DND-41 (cell line): ENCODE measurements at regions not wholly inside any gene's neighbourhood (a gene's known extent, or its start where the extent isn't known, plus 50 kb on each side); places are given as distances from the start of the nearest gene placed in this dataset.

ENCODE experiments used
- ATAC-seq: fragments of 200-7000 bp; cut with Tn5 transposase; 3 replicates; pipeline ENCODE4 v1.9.1; 2021; ENCODE audit warnings: low read depth; ENCODE audit not compliant: insufficient read depth
- DNase-seq: peaks from one replicate; pipeline ENCODE4 v3.0.0-alpha.2; 2020
- H2AFZ ChIP-seq: 2 replicates; pipeline ENCODE4 v1.6.0; 2012; ENCODE audit warnings: low read depth, low read length
- H3K27ac ChIP-seq: 2 replicates; pipeline ENCODE4 v1.5.1; 2012; ENCODE audit warnings: low read length, inconsistent platforms
- H3K27me3 ChIP-seq: fragments of 200-600 bp; sonication (generic); 2 replicates; pipeline ENCODE4 v1.6.0; 2012; ENCODE audit warnings: low read length, mild to moderate bottlenecking, inconsistent platforms; ENCODE audit not compliant: insufficient read depth, poor library complexity
- H3K36me3 ChIP-seq: 2 replicates; pipeline ENCODE4 v1.5.1; 2012; ENCODE audit warnings: low read length, inconsistent platforms; ENCODE audit not compliant: insufficient read depth
- H3K4me1 ChIP-seq: 2 replicates; pipeline ENCODE4 v1.5.1; 2012; ENCODE audit warnings: mild to moderate bottlenecking, low read length; ENCODE audit not compliant: insufficient read depth
- H3K4me2 ChIP-seq: 2 replicates; pipeline ENCODE4 v1.6.0; 2012; ENCODE audit warnings: mild to moderate bottlenecking, moderate library complexity, low read length, inconsistent platforms; ENCODE audit not compliant: insufficient read depth
- H3K4me3 ChIP-seq, 2 experiments: fragments of 200-600 bp in 1 of 2; shearing (Covaris generic) in 1 of 2; 2 replicates each; pipeline ENCODE4 v1.5.1; 2012 to 2016; ENCODE audit warnings: inconsistent platforms in 2 of 2, low read length in 2 of 2, mild to moderate bottlenecking in 2 of 2, low read depth in 1 of 2, moderate library complexity in 1 of 2
- H3K79me2 ChIP-seq: 2 replicates; pipeline ENCODE4 v1.6.0; 2012; ENCODE audit warnings: low read length, inconsistent platforms; ENCODE audit not compliant: insufficient read depth
- H3K9ac ChIP-seq: 2 replicates; pipeline ENCODE4 v1.6.0; 2012; ENCODE audit warnings: low read depth, mild to moderate bottlenecking, inconsistent platforms, low read length, moderate library complexity
- H3K9me3 ChIP-seq: 2 replicates; pipeline ENCODE4 v1.5.1; 2012; ENCODE audit warnings: low read length, moderate library complexity, mild to moderate bottlenecking, inconsistent platforms; ENCODE audit not compliant: insufficient read depth, severe bottlenecking
- H4K20me1 ChIP-seq: 2 replicates; pipeline ENCODE4 v1.6.0; 2012; ENCODE audit warnings: low read length; ENCODE audit not compliant: insufficient read depth
- EZH2 ChIP-seq: IDR thresholded peaks from 3 replicates; pipeline ENCODE4 v1.6.1; 2012; ENCODE audit warnings: borderline replicate concordance, low read depth, mild to moderate bottlenecking, moderate library complexity, low read length, inconsistent platforms; ENCODE audit not compliant: severe bottlenecking
- TF ChIP-seq, protein P1 (sequence below): IDR thresholded peaks from 2 replicates; pipeline ENCODE4 v1.5.1; 2012; ENCODE audit warnings: borderline replicate concordance, low read length, moderate library complexity, mild to moderate bottlenecking; ENCODE audit not compliant: poor library complexity, severe bottlenecking; ENCODE audit errors: extremely low read depth

DNA sequence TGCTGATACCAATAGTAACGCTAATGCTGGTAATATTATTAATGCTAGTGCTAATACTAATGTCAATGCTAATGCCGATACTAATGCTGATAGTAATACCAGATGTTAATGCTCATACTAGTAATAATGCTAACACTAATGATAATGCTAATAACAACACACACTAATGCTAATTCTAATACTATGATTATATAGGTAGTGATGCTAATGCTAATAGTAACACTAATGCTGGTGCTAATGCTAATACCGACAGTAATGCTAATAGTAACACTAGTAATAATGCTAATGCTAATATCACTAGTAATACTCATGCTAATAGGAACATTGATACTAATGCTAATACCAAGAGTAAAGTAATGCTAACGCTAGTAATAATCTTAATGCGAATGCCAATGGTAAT lies 406.4 kb upstream of the RNF32 start:
- H3K36me3 ChIP-seq = no peaks in the 10 kb centered on the region
- no peaks in the 10 kb centered on the region for H3K27me3 ChIP-seq
- no peak overlapping the region for H3K4me3 ChIP-seq

DNA sequence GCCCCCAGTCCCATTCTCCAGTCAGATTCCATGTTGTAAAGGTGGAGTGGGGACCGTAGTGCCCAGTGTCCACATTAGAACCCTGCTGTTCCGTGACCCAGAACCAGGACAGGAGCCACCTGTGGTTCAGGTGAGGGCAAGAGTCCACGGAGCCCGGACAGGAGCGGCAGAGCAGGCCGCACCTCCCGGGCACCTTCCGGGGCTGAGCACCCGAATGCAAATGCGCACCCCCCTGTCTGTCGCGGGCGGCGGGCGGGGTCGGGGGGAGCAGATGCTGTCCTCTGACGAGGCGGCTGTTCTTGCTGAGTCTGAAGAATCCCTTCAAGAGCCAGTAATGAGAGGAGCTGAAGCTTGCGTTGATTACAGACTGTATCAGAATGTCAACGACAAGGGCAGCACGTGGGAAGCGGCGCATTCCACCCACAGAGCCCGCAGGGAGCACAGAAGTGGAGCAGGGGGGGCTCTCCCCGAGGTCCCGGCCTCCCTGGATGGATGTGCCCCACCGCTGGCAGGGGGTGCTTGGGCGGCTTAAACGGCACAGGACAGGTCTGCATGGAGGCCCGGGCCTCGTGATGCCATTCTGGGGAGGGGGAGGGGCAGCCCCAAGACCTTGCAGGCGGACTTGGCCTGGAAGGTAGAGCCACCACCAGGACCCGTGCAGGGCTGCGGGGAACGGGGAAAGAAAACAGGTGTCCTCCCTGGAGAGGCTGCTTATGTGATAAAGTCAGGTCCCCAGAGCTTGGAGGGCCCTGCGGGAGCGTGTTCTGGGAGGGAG lies 407.5 kb upstream of the RNF32 start:
- DNase-seq (no peak), ATAC-seq (no peak)
- Histone ChIP-seq H3K79me2 (no peaks in the 10 kb centered on the region), H3K4me3 (no peak overlapping the region), H2AFZ (no peak overlapping the region), H3K36me3 (no peaks in the 10 kb centered on the region), H3K9ac (no peak overlapping the region), H3K9me3 (no peaks in the 10 kb centered on the region), H3K27me3 (no peaks in the 10 kb centered on the region), H3K4me2 (no peak overlapping the region), H3K27ac (no peak overlapping the region), H4K20me1 (peaks cover 5% of the 10 kb centered on the region; the same call in 1 of the 2 replicates), H3K4me1 (no peaks in the 10 kb centered on the region)
- no peak for TF ChIP-seq EZH2
- TF ChIP-seq, protein P1, sequence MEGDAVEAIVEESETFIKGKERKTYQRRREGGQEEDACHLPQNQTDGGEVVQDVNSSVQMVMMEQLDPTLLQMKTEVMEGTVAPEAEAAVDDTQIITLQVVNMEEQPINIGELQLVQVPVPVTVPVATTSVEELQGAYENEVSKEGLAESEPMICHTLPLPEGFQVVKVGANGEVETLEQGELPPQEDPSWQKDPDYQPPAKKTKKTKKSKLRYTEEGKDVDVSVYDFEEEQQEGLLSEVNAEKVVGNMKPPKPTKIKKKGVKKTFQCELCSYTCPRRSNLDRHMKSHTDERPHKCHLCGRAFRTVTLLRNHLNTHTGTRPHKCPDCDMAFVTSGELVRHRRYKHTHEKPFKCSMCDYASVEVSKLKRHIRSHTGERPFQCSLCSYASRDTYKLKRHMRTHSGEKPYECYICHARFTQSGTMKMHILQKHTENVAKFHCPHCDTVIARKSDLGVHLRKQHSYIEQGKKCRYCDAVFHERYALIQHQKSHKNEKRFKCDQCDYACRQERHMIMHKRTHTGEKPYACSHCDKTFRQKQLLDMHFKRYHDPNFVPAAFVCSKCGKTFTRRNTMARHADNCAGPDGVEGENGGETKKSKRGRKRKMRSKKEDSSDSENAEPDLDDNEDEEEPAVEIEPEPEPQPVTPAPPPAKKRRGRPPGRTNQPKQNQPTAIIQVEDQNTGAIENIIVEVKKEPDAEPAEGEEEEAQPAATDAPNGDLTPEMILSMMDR = no peak

More for the DNA sequence above, 406.4 kb upstream of the RNF32 start:
- no peak overlapping the region for H3K27ac ChIP-seq
- TF ChIP-seq, protein P1 = no peak
- no peak for TF ChIP-seq EZH2
- no peak overlapping the region for H2AFZ ChIP-seq
- DNase-seq = no peak
- no peaks in the 10 kb centered on the region for H3K79me2 ChIP-seq
- H3K9ac ChIP-seq = no peak overlapping the region
- no peaks in the 10 kb centered on the region for H3K9me3 ChIP-seq
- no peaks in the 10 kb centered on the region for H3K4me1 ChIP-seq
- ATAC-seq = no peak
- no peak overlapping the region for H3K4me2 ChIP-seq
- peaks cover 5% of the 10 kb centered on the region; the same call in 1 of the 2 replicates for H4K20me1 ChIP-seq

DNA sequence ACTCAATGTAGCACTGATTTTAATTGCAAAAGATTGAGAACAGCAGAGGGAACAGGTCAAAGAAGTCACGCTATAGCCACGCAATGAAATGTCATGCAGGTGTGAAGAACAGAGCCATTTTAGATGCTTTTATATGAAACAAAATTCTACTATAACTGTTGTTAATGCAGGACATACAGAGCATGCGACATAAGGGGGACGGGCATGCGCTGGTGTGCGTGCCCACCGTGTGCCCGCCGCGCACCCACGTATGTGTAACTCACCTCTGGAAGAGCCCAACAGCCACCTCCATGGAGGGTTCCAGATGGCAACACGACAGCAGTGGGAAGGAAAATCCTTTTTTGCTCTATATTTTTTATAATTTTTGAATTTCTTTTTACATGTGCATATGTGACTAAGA lies 410.0 kb upstream of the RNF32 start:
- no peaks in the 10 kb centered on the region for H3K27me3 ChIP-seq
- no peaks in the 10 kb centered on the region for H3K36me3 ChIP-seq
- ATAC-seq = no peak
- TF ChIP-seq EZH2 = no peak
- TF ChIP-seq, protein P1 = no peak
- DNase-seq = no peak
- H3K79me2 ChIP-seq = no peaks in the 10 kb centered on the region
- H3K27ac ChIP-seq = no peak overlapping the region
- no peak overlapping the region for H3K9ac ChIP-seq
- no peak overlapping the region for H3K4me2 ChIP-seq
- H3K4me3 ChIP-seq = no peak overlapping the region
- no peaks in the 10 kb centered on the region for H3K9me3 ChIP-seq
- H3K4me1 ChIP-seq = no peaks in the 10 kb centered on the region
- no peak overlapping the region for H2AFZ ChIP-seq
- H4K20me1 ChIP-seq = no peaks in the 10 kb centered on the region

DNA sequence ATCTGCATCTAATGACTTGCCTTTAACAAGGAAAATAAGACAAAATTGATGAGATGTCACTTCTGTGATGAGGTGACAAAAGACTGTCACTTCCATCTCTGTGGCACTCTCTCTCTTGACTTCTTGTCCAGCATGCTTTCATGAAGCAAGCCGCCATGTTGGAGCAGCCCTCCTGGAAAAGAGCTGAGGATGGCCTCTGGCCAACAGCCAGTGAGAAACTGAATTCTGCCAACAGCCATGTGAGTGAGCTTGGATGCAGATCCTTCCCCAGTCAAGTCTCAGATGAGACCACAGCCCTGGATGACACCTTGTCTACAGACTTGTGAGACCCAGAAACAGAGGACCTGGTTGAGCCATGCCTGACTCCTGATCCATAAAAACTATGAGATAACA lies 412.6 kb upstream of the SHH start:
- Histone ChIP-seq H3K79me2 (no peaks in the 10 kb centered on the region), H3K9ac (no peak overlapping the region), H3K27me3 (peaks cover 5% of the 10 kb centered on the region), H3K4me3 (no peak overlapping the region), H3K4me2 (no peak overlapping the region), H3K36me3 (no peaks in the 10 kb centered on the region), H4K20me1 (no peaks in the 10 kb centered on the region; the same call in 1 of the 2 replicates), H2AFZ (no peak overlapping the region), H3K27ac (no peak overlapping the region), H3K4me1 (no peaks in the 10 kb centered on the region), H3K9me3 (peaks cover 3% of the 10 kb centered on the region)
- TF ChIP-seq EZH2 = no peak
- TF ChIP-seq, protein P1 = no peak
- DNase-seq = no peak
- ATAC-seq = no peak
